IMR-90 (cell line): ENCODE measurements at regions not wholly inside any gene's neighbourhood (a gene's known extent, or its start where the extent isn't known, plus 50 kb on each side); places are given as distances from the start of the nearest gene placed in this dataset.

Source experiments
- ATAC-seq: fragments of 200-7000 bp; cut with Tn5 transposase; 2 replicates; pipeline ENCODE4 v1.9.1; 2020; ENCODE audit warnings: low read depth, mild to moderate bottlenecking, moderate library complexity
- BruUV-seq: library from RNA; stranded (reverse); fragments of 400-500 nt; replicated peaks from 2 replicates; lab custom pipeline; 2021; lab: Mats Ljungman, UMichigan
- CTCF ChIA-PET: fragments of 300-600 bp; formaldehyde crosslinking; extraction: SDS; loops from one replicate; lab custom pipeline; 2021; ENCODE audit warnings: antibody characterized with exemption; lab: Yijun Ruan, JAX
- POLR2A ChIA-PET: fragments of 300-600 bp; sonication (Branson Sonifier 250); formaldehyde crosslinking; loops from one replicate; lab custom pipeline; 2022; ENCODE audit warnings: antibody characterized with exemption; ENCODE audit not compliant: unreplicated experiment; lab: Charles Lee
- DNase-seq: peaks from one replicate; pipeline ENCODE4 v3.0.0; 2013
- H2AFZ ChIP-seq: replicated peaks from 2 replicates; pipeline ENCODE3; 2013; ENCODE audit warnings: low read length, mild to moderate bottlenecking; ENCODE audit not compliant: poor library complexity
- H2AK5ac ChIP-seq: 2 replicates; pipeline ENCODE4 v1.6.1; 2013; ENCODE audit warnings: low read depth, low read length, inconsistent platforms
- H2AK9ac ChIP-seq: replicated peaks from 2 replicates; pipeline ENCODE3; 2013; ENCODE audit warnings: mild to moderate bottlenecking, low read depth, low read length, moderate library complexity; ENCODE audit not compliant: poor library complexity
- H2BK120ac ChIP-seq: 2 replicates; pipeline ENCODE4 v1.6.1; 2013; ENCODE audit warnings: low read depth, low read length, inconsistent platforms
- H2BK15ac ChIP-seq: 3 replicates; pipeline ENCODE4 v1.6.1; 2013; ENCODE audit warnings: low read depth, low read length, inconsistent platforms
- H2BK20ac ChIP-seq: 2 replicates; pipeline ENCODE4 v1.6.1; 2013; ENCODE audit warnings: low read depth, mild to moderate bottlenecking, inconsistent platforms, low read length, moderate library complexity
- H2BK5ac ChIP-seq: 2 replicates; pipeline ENCODE4 v1.6.1; 2013; ENCODE audit warnings: mild to moderate bottlenecking, low read depth, low read length, inconsistent platforms; ENCODE audit not compliant: poor library complexity, severe bottlenecking
- H3K14ac ChIP-seq: replicated peaks from 2 replicates; pipeline ENCODE4 v1.6.1; 2013; ENCODE audit warnings: low read depth, low read length, inconsistent platforms
- H3K18ac ChIP-seq: 2 replicates; pipeline ENCODE4 v1.6.1; 2013; ENCODE audit warnings: low read depth, low read length, control low read depth
- H3K23ac ChIP-seq: 2 replicates; pipeline ENCODE4 v1.6.1; 2013; ENCODE audit warnings: low read depth, low read length, inconsistent platforms
- H3K27ac ChIP-seq: 2 replicates; pipeline ENCODE4 v1.5.1; 2013; ENCODE audit warnings: mild to moderate bottlenecking, control low read depth, low read length; ENCODE audit not compliant: insufficient read depth
- H3K27me3 ChIP-seq: 2 replicates; pipeline ENCODE4 v1.6.1; 2013; ENCODE audit warnings: low read length; ENCODE audit not compliant: control insufficient read depth, insufficient read depth
- H3K36me3 ChIP-seq: 2 replicates; pipeline ENCODE4 v1.6.1; 2013; ENCODE audit warnings: low read length, mixed read lengths; ENCODE audit not compliant: control insufficient read depth, insufficient read depth
- H3K4ac ChIP-seq: 2 replicates; pipeline ENCODE4 v1.6.1; 2013; ENCODE audit warnings: low read depth, low read length, inconsistent platforms
- H3K4me1 ChIP-seq: 2 replicates; pipeline ENCODE4 v1.6.1; 2013; ENCODE audit warnings: low read length, mixed read lengths; ENCODE audit not compliant: control insufficient read depth, insufficient read depth
- H3K4me2 ChIP-seq: 2 replicates; pipeline ENCODE4 v1.6.1; 2013; ENCODE audit warnings: low read depth, mild to moderate bottlenecking, control low read depth, low read length, moderate library complexity
- H3K4me3 ChIP-seq: 2 replicates; pipeline ENCODE4 v1.5.1; 2013; ENCODE audit warnings: low read depth, mild to moderate bottlenecking, control low read depth, low read length, moderate library complexity; ENCODE audit not compliant: insufficient read depth
- H3K56ac ChIP-seq: 2 replicates; pipeline ENCODE4 v1.6.1; 2013; ENCODE audit warnings: low read length, inconsistent platforms; ENCODE audit not compliant: insufficient read depth; ENCODE audit errors: extremely low read depth
- H3K79me1 ChIP-seq, 2 experiments: 2 replicates each; pipeline ENCODE4 v1.6.1; 2013; ENCODE audit warnings: low read length in 2 of 2, inconsistent platforms in 1 of 2, low read depth in 1 of 2
- H3K9ac ChIP-seq: 2 replicates; pipeline ENCODE4 v1.6.1; 2013; ENCODE audit warnings: low read depth, low read length, control low read depth
- H3K9me1 ChIP-seq: 2 replicates; pipeline ENCODE4 v1.6.1; 2013; ENCODE audit warnings: low read length, inconsistent platforms; ENCODE audit not compliant: insufficient read depth
- H3K9me3 ChIP-seq: 2 replicates; pipeline ENCODE4 v1.6.1; 2013; ENCODE audit warnings: low read length; ENCODE audit not compliant: control insufficient read depth, insufficient read depth
- H4K20me1 ChIP-seq: 2 replicates; pipeline ENCODE4 v1.6.1; 2013; ENCODE audit warnings: low read length, inconsistent platforms; ENCODE audit not compliant: insufficient read depth
- H4K5ac ChIP-seq: 2 replicates; pipeline ENCODE4 v1.6.1; 2013; ENCODE audit warnings: mild to moderate bottlenecking, low read depth, low read length, control low read depth
- H4K8ac ChIP-seq, 2 experiments: 2 replicates each; pipeline ENCODE4 v1.6.1; 2013; ENCODE audit warnings: low read depth in 2 of 2, low read length in 2 of 2, control low read depth in 1 of 2, inconsistent platforms in 1 of 2
- H4K91ac ChIP-seq: 2 replicates; pipeline ENCODE4 v1.6.1; 2013; ENCODE audit warnings: low read depth, low read length, inconsistent platforms; ENCODE audit not compliant: insufficient read depth
- CEBPB ChIP-seq: IDR thresholded peaks from 2 replicates; pipeline ENCODE4 v1.6.1; 2012; ENCODE audit warnings: low read depth, low read length, improper control_type of control experiment
- MAFK ChIP-seq: IDR thresholded peaks from 2 replicates; pipeline ENCODE4 v1.6.1; 2012; ENCODE audit warnings: low read depth, low read length, improper control_type of control experiment
- WGBS, 2 experiments: methylation state at CpG; one replicate each; pipeline versions ENCODE4 v1.1.5 to v1.1.7; 2013; ENCODE audit warnings: missing lambda C conversion rate in 2 of 2; ENCODE audit not compliant: insufficient read length in 1 of 2; ENCODE audit errors: extremely low coverage in 2 of 2; 5-methylcytosine and 5-hydroxymethylcytosine counted together
- dilution Hi-C: fragments of 300-500 bp; cut with HindIII; formaldehyde crosslinking; loops from one replicate; pipeline ENCODE4 v1.14.3; 2018; ENCODE audit warnings: low sequenced_read_pairs; ENCODE audit not compliant: unreplicated experiment
- in situ Hi-C: fragments of 300-500 bp; cut with MboI; formaldehyde crosslinking; loops from 3 replicates; pipeline ENCODE4 v1.14.3; 2019; ENCODE audit warnings: low sequenced_read_pairs, inconsistent platforms, mixed read lengths
- intact Hi-C: fragments of 100-400 bp; cut with micrococcal nuclease; formaldehyde crosslinking; loops from 2 replicates; pipeline ENCODE4 v1.10.0; 2022

DNA sequence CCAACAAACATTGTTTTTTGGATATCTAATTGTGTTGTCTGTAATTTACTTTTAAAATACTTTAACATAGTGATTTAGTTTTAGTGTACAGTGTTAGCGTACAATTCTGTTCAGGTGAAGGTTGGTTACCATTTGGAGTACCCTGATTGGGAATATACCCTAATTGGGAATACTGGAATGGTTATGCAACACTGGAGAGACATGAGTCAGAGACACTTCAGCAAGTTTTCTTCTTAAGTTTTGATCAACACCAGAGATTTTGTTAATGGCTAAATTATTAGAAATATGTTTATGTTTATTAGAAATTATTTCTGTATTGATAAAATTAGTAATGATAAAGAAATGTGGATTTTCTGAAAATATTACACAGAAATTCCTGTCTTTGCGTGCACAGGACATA is 100.3 kb upstream of the NABP1 start:
- no peak overlapping the region for H2AK9ac ChIP-seq
- H3K56ac ChIP-seq, result no peak overlapping the region
- CTCF ChIA-PET, result no interaction called here
- no peak overlapping the region for H3K9ac ChIP-seq
- no peaks in the 10 kb centered on the region for H4K20me1 ChIP-seq
- dilution Hi-C loops (no loop called here), in situ Hi-C loops (no loop called here), intact Hi-C loops (no loop called here)
- H4K8ac ChIP-seq, result no peak overlapping the region
- H2BK15ac ChIP-seq, result no peak overlapping the region
- H3K27ac ChIP-seq, result no peak overlapping the region
- no peaks in the 10 kb centered on the region for H3K27me3 ChIP-seq
- no peaks in the 10 kb centered on the region for H3K79me1 ChIP-seq
- no peak overlapping the region for H3K4me3 ChIP-seq
- H2AK5ac ChIP-seq, result no peak overlapping the region
- no CpG with 5 or more reads among the region's 2 CpGs for WGBS, 2 experiments
- TF ChIP-seq MAFK (no peak), CEBPB (peak; percentile 63)
- H3K4me2 ChIP-seq, result no peak overlapping the region
- no peak overlapping the region for H4K5ac ChIP-seq
- H3K4ac ChIP-seq, result no peak overlapping the region
- no TSS peak for BruUV-seq
- H3K9me3 ChIP-seq, result no peaks in the 10 kb centered on the region
- no peak overlapping the region for H4K91ac ChIP-seq
- no peaks in the 10 kb centered on the region for H3K36me3 ChIP-seq
- no peak overlapping the region for H2BK5ac ChIP-seq
- POLR2A ChIA-PET, result no interaction called here
- H3K9me1 ChIP-seq, result peaks cover 3% of the 10 kb centered on the region; the same call in 1 of the 2 replicates
- H2BK20ac ChIP-seq, result no peak overlapping the region
- ATAC-seq (no peak), DNase-seq (no peak)
- H3K14ac ChIP-seq, result no peak overlapping the region
- no peak overlapping the region for H2BK120ac ChIP-seq
- H3K18ac ChIP-seq, result no peak overlapping the region
- no peaks in the 10 kb centered on the region for H3K4me1 ChIP-seq
- H3K23ac ChIP-seq, result no peak overlapping the region
- H2AFZ ChIP-seq, result no peak overlapping the region
